WTC11 (cell line): ENCODE measurements at regions not wholly inside any gene's neighbourhood (a gene's known extent, or its start where the extent isn't known, plus 50 kb on each side); places are given as distances from the start of the nearest gene placed in this dataset.

Experiments
- ATAC-seq: fragments of 200-7000 bp; cut with Tn5 transposase; 2 replicates; pipeline ENCODE4 v1.10.0; 2021; ENCODE audit warnings: mild to moderate bottlenecking, moderate library complexity
- CTCF ChIA-PET: fragments of 300-600 bp; sonication (Branson Sonifier 250); formaldehyde crosslinking; loops from one replicate; lab custom pipeline; 2021; ENCODE audit warnings: antibody characterized with exemption; lab: Charles Lee
- POLR2A ChIA-PET: fragments of 350-600 bp; sonication (Branson Sonifier 250); formaldehyde crosslinking; loops from one replicate; lab custom pipeline; 2021; ENCODE audit warnings: antibody characterized with exemption; lab: Charles Lee
- DNase-seq: peaks from one replicate; pipeline ENCODE4 v3.0.0; 2021; ENCODE audit warnings: low spot score
- H3K27ac Mint-ChIP-seq: 2 replicates; pipeline ENCODE4 v1.8.0; 2021; ENCODE audit warnings: mixed read lengths
- H3K27me3 Mint-ChIP-seq: 2 replicates; pipeline ENCODE4 v1.8.0; 2021; ENCODE audit warnings: low read depth, mild to moderate bottlenecking, moderate library complexity, mixed read lengths
- H3K36me3 Mint-ChIP-seq: 2 replicates; pipeline ENCODE4 v1.8.0; 2021; ENCODE audit warnings: mixed read lengths
- H3K4me1 Mint-ChIP-seq: 2 replicates; pipeline ENCODE4 v1.8.0; 2022; ENCODE audit warnings: mixed read lengths
- H3K4me3 Mint-ChIP-seq: 2 replicates; pipeline ENCODE4 v1.8.0; 2021; ENCODE audit warnings: mild to moderate bottlenecking, moderate library complexity, mixed read lengths
- H3K9me3 Mint-ChIP-seq: 2 replicates; pipeline ENCODE4 v1.8.0; 2021; ENCODE audit warnings: mixed read lengths
- CREB1 ChIP-seq: sonication (generic); formaldehyde crosslinking; IDR thresholded peaks from 2 replicates; pipeline ENCODE4 v1.8.0; 2023; ENCODE audit warnings: mild to moderate bottlenecking, missing genetic modification reagents
- ETV6 ChIP-seq: sonication (generic); formaldehyde crosslinking; IDR thresholded peaks from 2 replicates; pipeline ENCODE4 v1.8.1; 2022; ENCODE audit warnings: mild to moderate bottlenecking, missing genetic modification reagents
- GTF2I ChIP-seq: fragments of 250-450 bp; sonication (Bioruptor Pico); conservative IDR thresholded peaks from 2 replicates; pipeline ENCODE4 v1.4.0; 2021; ENCODE audit warnings: mild to moderate bottlenecking
- IRF2 ChIP-seq: sonication (generic); formaldehyde crosslinking; IDR thresholded peaks from 2 replicates; pipeline ENCODE4 v1.8.0; 2022; ENCODE audit warnings: low read depth, missing genetic modification reagents, borderline replicate concordance
- KAT7 ChIP-seq: sonication (generic); formaldehyde crosslinking; IDR thresholded peaks from 2 replicates; pipeline ENCODE4 v1.8.1; 2023; ENCODE audit warnings: missing genetic modification reagents, mild to moderate bottlenecking, borderline replicate concordance
- PRRX2 ChIP-seq: fragments of 250-450 bp; sonication (Bioruptor Pico); IDR thresholded peaks from 2 replicates; pipeline ENCODE4 v1.8.0; 2021; ENCODE audit warnings: mild to moderate bottlenecking
- RELA ChIP-seq: sonication (generic); formaldehyde crosslinking; IDR thresholded peaks from 2 replicates; pipeline ENCODE4 v1.8.1; 2022; ENCODE audit warnings: missing genetic modification reagents, mild to moderate bottlenecking, borderline replicate concordance
- SMAD3 ChIP-seq: sonication (generic); formaldehyde crosslinking; IDR thresholded peaks from 2 replicates; pipeline ENCODE4 v1.8.0; 2022; ENCODE audit warnings: missing genetic modification reagents, mild to moderate bottlenecking, borderline replicate concordance
- SP1 ChIP-seq: sonication (generic); formaldehyde crosslinking; conservative IDR thresholded peaks from 2 replicates; pipeline ENCODE4 v1.8.1; 2022; ENCODE audit warnings: missing genetic modification reagents
- ZNF232 ChIP-seq: sonication (generic); formaldehyde crosslinking; IDR thresholded peaks from 2 replicates; pipeline ENCODE4 v1.8.0; 2022; ENCODE audit warnings: mild to moderate bottlenecking, missing genetic modification reagents
- ZNF671 ChIP-seq: fragments of 250-450 bp; sonication (Bioruptor Pico); IDR thresholded peaks from 2 replicates; pipeline ENCODE4 v1.8.0; 2021; ENCODE audit warnings: mild to moderate bottlenecking
- TF ChIP-seq, protein P1 (sequence below): sonication (generic); formaldehyde crosslinking; IDR thresholded peaks from 2 replicates; pipeline ENCODE4 v1.8.1; 2022; ENCODE audit warnings: low read depth, missing genetic modification reagents, borderline replicate concordance
- TF ChIP-seq, protein P2 (sequence below): fragments of 250-450 bp; sonication (Bioruptor Pico); conservative IDR thresholded peaks from 2 replicates; pipeline ENCODE4 v1.9.0; 2021; ENCODE audit warnings: mild to moderate bottlenecking
- TF ChIP-seq, protein P3 (sequence below): sonication (generic); formaldehyde crosslinking; conservative IDR thresholded peaks from 2 replicates; pipeline ENCODE4 v1.8.1; 2022; ENCODE audit warnings: mild to moderate bottlenecking, missing genetic modification reagents
- TF ChIP-seq, protein P4 (sequence below): sonication (generic); formaldehyde crosslinking; IDR thresholded peaks from 2 replicates; pipeline ENCODE4 v1.8.0; 2023; ENCODE audit warnings: missing genetic modification reagents
- TF ChIP-seq, protein P5 (sequence below): fragments of 200-600 bp; IDR thresholded peaks from 2 replicates; pipeline ENCODE4 v1.8.0; 2022; ENCODE audit warnings: antibody characterized with exemption

DNA sequence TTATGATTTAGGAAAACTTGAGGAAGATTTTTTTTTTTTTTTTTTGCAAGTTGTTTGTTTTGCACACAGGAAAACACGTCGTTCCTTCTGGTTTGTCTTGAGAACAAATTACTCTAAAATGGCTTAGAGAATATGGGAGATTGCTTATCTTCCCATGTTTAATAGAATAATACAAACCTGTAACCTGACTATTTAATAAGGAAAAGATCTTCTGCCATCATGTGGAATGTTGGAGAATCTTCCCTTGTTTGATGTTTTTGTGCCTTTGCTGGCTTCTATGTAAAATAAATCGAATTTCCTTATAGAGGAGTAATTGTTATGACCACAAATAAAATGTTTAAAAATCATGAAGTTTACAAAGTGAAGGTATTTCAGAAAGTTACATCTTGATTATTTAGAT, 818.8 kb downstream of the GATA3 start:
- DNase-seq (no peak), ATAC-seq (no peak)
- Mint-ChIP-seq H3K9me3 (0 out of 2 replicates have a peak, but pooled peaks cover 3% of the 10 kb centered on the region), H3K4me3 (no peak overlapping the region), H3K36me3 (no peaks in the 10 kb centered on the region), H3K27ac (no peak overlapping the region), H3K27me3 (no peaks in the 10 kb centered on the region; the same call in 1 of the 2 replicates), H3K4me1 (no peaks in the 10 kb centered on the region)
- POLR2A ChIA-PET, result no interaction called here
- no peak for TF ChIP-seq GTF2I (CRISPR knock-in tag)
- TF ChIP-seq, protein P1, sequence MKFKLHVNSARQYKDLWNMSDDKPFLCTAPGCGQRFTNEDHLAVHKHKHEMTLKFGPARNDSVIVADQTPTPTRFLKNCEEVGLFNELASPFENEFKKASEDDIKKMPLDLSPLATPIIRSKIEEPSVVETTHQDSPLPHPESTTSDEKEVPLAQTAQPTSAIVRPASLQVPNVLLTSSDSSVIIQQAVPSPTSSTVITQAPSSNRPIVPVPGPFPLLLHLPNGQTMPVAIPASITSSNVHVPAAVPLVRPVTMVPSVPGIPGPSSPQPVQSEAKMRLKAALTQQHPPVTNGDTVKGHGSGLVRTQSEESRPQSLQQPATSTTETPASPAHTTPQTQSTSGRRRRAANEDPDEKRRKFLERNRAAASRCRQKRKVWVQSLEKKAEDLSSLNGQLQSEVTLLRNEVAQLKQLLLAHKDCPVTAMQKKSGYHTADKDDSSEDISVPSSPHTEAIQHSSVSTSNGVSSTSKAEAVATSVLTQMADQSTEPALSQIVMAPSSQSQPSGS (CRISPR knock-in tag), result no peak
- CTCF ChIA-PET, result no interaction called here

DNA sequence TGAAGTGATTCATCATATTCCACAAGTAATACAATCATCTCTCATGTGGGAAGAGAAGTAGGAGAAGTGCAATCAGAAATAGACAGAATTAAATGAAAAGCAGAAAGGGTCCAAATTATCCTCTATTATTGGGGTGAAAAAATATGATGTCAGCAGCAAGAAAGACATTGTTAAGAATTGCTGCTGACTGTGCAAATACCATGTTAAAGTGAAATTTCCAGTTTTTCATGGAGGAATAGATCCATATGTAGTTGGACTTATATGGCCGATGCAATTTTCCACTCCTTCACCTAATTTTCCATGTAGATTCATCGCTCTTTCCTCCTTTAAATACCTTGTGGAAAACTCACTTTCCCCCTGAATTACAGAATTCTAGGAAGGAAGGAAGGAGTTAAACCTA, 819.8 kb downstream of the GATA3 start:
- no peak overlapping the region for H3K27ac Mint-ChIP-seq
- H3K4me1 Mint-ChIP-seq, result no peaks in the 10 kb centered on the region
- H3K9me3 Mint-ChIP-seq, result 0 out of 2 replicates have a peak, but pooled peaks cover 3% of the 10 kb centered on the region
- no peaks in the 10 kb centered on the region for H3K36me3 Mint-ChIP-seq
- H3K4me3 Mint-ChIP-seq, result no peak overlapping the region
- ATAC-seq, result no peak
- no peak for DNase-seq
- no peak for TF ChIP-seq ZNF671
- TF ChIP-seq, protein P2, sequence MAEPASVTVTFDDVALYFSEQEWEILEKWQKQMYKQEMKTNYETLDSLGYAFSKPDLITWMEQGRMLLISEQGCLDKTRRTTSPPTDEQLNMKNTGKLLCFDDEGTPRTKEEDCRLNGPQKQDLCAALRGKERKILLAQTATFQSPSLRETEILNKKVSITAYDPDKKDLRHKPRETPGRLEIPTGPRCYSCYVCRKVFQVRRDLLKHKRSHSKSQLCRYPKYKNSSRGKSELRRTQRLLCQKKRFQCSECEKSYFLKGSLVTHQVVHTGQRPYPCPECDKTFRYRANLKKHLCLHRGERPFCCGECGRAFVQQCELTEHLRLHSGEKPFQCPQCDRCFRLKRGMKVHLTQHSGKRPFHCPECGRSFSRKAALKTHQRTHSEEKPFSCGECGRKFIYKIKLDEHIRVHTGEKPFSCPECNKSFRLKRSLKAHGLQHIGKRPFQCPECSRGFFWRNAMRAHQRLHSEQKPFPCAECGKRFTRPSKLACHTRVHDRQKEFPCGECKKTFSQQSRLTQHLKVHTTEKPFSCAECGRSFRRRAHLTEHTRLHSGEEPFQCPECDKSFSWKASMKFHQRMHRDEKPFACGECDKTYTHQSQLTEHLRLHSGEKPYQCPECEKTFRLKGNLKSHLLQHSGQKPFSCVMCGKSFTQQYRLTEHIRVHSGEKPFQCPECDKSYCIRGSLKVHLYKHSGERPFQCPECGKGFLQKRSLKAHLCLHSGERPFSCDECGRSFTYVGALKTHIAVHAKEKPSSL (CRISPR knock-in tag), result no peak
- TF ChIP-seq, protein P1 (CRISPR knock-in tag), result no peak
- TF ChIP-seq IRF2 (CRISPR knock-in tag), result no peak
- TF ChIP-seq CREB1 (CRISPR knock-in tag), result no peak
- TF ChIP-seq GTF2I (CRISPR knock-in tag), result no peak
- TF ChIP-seq, protein P3, sequence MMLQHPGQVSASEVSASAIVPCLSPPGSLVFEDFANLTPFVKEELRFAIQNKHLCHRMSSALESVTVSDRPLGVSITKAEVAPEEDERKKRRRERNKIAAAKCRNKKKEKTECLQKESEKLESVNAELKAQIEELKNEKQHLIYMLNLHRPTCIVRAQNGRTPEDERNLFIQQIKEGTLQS (CRISPR knock-in tag), result no peak
- TF ChIP-seq, protein P4, sequence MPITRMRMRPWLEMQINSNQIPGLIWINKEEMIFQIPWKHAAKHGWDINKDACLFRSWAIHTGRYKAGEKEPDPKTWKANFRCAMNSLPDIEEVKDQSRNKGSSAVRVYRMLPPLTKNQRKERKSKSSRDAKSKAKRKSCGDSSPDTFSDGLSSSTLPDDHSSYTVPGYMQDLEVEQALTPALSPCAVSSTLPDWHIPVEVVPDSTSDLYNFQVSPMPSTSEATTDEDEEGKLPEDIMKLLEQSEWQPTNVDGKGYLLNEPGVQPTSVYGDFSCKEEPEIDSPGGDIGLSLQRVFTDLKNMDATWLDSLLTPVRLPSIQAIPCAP (CRISPR knock-in tag), result no peak
- no peak for TF ChIP-seq ETV6 (CRISPR knock-in tag)
- TF ChIP-seq RELA (CRISPR knock-in tag), result no peak
- TF ChIP-seq SP1, result no peak
- TF ChIP-seq PRRX2, result no peak
- no peak for TF ChIP-seq ZNF232
- no peak for TF ChIP-seq KAT7 (CRISPR knock-in tag)
- no peak for TF ChIP-seq SMAD3 (CRISPR knock-in tag)
- TF ChIP-seq, protein P5, sequence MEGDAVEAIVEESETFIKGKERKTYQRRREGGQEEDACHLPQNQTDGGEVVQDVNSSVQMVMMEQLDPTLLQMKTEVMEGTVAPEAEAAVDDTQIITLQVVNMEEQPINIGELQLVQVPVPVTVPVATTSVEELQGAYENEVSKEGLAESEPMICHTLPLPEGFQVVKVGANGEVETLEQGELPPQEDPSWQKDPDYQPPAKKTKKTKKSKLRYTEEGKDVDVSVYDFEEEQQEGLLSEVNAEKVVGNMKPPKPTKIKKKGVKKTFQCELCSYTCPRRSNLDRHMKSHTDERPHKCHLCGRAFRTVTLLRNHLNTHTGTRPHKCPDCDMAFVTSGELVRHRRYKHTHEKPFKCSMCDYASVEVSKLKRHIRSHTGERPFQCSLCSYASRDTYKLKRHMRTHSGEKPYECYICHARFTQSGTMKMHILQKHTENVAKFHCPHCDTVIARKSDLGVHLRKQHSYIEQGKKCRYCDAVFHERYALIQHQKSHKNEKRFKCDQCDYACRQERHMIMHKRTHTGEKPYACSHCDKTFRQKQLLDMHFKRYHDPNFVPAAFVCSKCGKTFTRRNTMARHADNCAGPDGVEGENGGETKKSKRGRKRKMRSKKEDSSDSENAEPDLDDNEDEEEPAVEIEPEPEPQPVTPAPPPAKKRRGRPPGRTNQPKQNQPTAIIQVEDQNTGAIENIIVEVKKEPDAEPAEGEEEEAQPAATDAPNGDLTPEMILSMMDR, result no peak
- ChIA-PET POLR2A (no interaction called here), CTCF (no interaction called here)
- H3K27me3 Mint-ChIP-seq, result no peaks in the 10 kb centered on the region; the same call in 1 of the 2 replicates
